PC-9 (cell line): ENCODE measurements at regions not wholly inside any gene's neighbourhood (a gene's known extent, or its start where the extent isn't known, plus 50 kb on each side); places are given as distances from the start of the nearest gene placed in this dataset.

ENCODE experiments used
- CTCF ChIP-seq: fragments of 200-600 bp; sonication (generic); conservative IDR thresholded peaks from 2 replicates; pipeline ENCODE4 v1.6.1; 2017; ENCODE audit warnings: mixed run types, antibody characterized with exemption, mild to moderate bottlenecking, moderate library complexity
- EZH2 ChIP-seq: fragments of 200-600 bp; sonication (generic); IDR thresholded peaks from 2 replicates; pipeline ENCODE4 v1.8.0; 2017; ENCODE audit warnings: antibody characterized with exemption, low read depth

GRCh38 chr6:122098201-122098678 is 301.2 kb upstream of the HSF2 start:
- TF ChIP-seq CTCF = no peak
- no peak for TF ChIP-seq EZH2
